Spleen (tissue), 7 donors: ENCODE measurements at regions not wholly inside any gene's neighbourhood (a gene's known extent, or its start where the extent isn't known, plus 50 kb on each side); places are given as distances from the start of the nearest gene placed in this dataset.
A peak's percentile ranks its signal among the peaks of the same experiment; 100 is the strongest.
"Not testable (repeated sequence)": the region's sequence is repeated elsewhere in the genome, so short reads cannot be mapped to it uniquely, and the experiment has no call there.

Source experiments
- CTCF ChIP-seq, 11 experiments: fragments of 200-600 bp in 7 of 11; fragments of 450-650 bp in 4 of 11; sonication (generic) in 4 of 11; IDR thresholded peaks in 8 of 11; conservative IDR thresholded peaks in 3 of 11; 1 replicate in 7 of 11; 2 replicates in 4 of 11; pipeline versions ENCODE4 v1.4.0 to v1.8.0; 2016 to 2021; ENCODE audit warnings: antibody characterized with exemption in 11 of 11, inconsistent platforms in 4 of 11, mild to moderate bottlenecking in 1 of 11
- POLR2A ChIP-seq, 3 donors: fragments of 450-650 bp; IDR thresholded peaks; one replicate each; pipeline ENCODE4 v1.5.1; 2017; ENCODE audit warnings: antibody characterized with exemption in 3 of 3, mild to moderate bottlenecking in 1 of 3
- donor health status: DM: no; HTN: no; CAD: no; lungs with moderate emphysema.
- donor health status: DM: no; HTN: no; CAD: no.
- donor health status: DM: no; HTN: no; CAD: no.

GRCh38 chr12:47306773-47307679 is 227.3 kb upstream of the AMIGO2 start:
- not testable (repeated sequence) for TF ChIP-seq CTCF (IDR thresholded peaks at IDR 0.05 in 8 of 11, conservative IDR thresholded peaks at IDR 0.05 in 3 of 11)
- peak in 1 of 3 donors; percentile 15 for TF ChIP-seq POLR2A (IDR thresholded peaks at IDR 0.05)
